Keratinocyte (primary cell): ENCODE measurements at regions not wholly inside any gene's neighbourhood (a gene's known extent, or its start where the extent isn't known, plus 50 kb on each side); places are given as distances from the start of the nearest gene placed in this dataset.

Source experiments
- DNase-seq: peaks from one replicate; pipeline ENCODE4 v3.0.0-alpha.2; 2011; ENCODE audit warnings: low read depth, missing footprints, low spot score
- FAIRE-seq: peaks from 2 replicates; lab custom pipeline; 2011; peaks lifted over from hg19 to GRCh38; lab: Jason Lieb, UNC
- H2AFZ ChIP-seq: 2 replicates; pipeline ENCODE4 v1.6.0; 2012; ENCODE audit warnings: low read length, control low read depth, inconsistent platforms; ENCODE audit not compliant: control insufficient read depth
- H3K27ac ChIP-seq: 2 replicates; pipeline ENCODE4 v1.5.1; 2011; ENCODE audit warnings: low read length; ENCODE audit not compliant: control insufficient read depth, insufficient read depth
- H3K27me3 ChIP-seq: 3 replicates; pipeline ENCODE4 v1.6.0; 2011; ENCODE audit warnings: low read length; ENCODE audit not compliant: control insufficient read depth, insufficient read depth; ENCODE audit errors: extremely low read depth
- H3K36me3 ChIP-seq, 2 experiments: 2 replicates in 1 of 2; 3 replicates in 1 of 2; pipeline ENCODE4 v1.5.1; 2011; ENCODE audit warnings: low read length in 2 of 2, mild to moderate bottlenecking in 1 of 2; ENCODE audit not compliant: control insufficient read depth in 2 of 2, insufficient read depth in 2 of 2; ENCODE audit errors: extremely low read depth in 1 of 2
- H3K4me1 ChIP-seq: 3 replicates; pipeline ENCODE4 v1.5.1; 2011; ENCODE audit warnings: low read length; ENCODE audit not compliant: control insufficient read depth, insufficient read depth; ENCODE audit errors: extremely low read depth
- H3K4me2 ChIP-seq: 3 replicates; pipeline ENCODE4 v1.6.0; 2011; ENCODE audit warnings: low read depth, low read length; ENCODE audit not compliant: control insufficient read depth, insufficient read depth; ENCODE audit errors: extremely low read depth
- H3K4me3 ChIP-seq, 3 experiments: fragments of 200-600 bp in 1 of 3; sonication (generic) in 1 of 3; 2 replicates in 2 of 3; 3 replicates in 1 of 3; pipeline ENCODE4 v1.5.1; 2011 to 2016; ENCODE audit warnings: low read length in 3 of 3, mild to moderate bottlenecking in 3 of 3, control low read depth in 2 of 3, inconsistent platforms in 1 of 3, low read depth in 1 of 3, mixed read lengths in 1 of 3, mixed run types in 1 of 3, moderate library complexity in 1 of 3; ENCODE audit not compliant: control insufficient read depth in 2 of 3, insufficient read depth in 2 of 3; ENCODE audit errors: extremely low read depth in 1 of 3
- H3K79me2 ChIP-seq: 2 replicates; pipeline ENCODE4 v1.6.0; 2012; ENCODE audit warnings: low read length; ENCODE audit not compliant: control insufficient read depth, insufficient read depth
- H3K9ac ChIP-seq: 3 replicates; pipeline ENCODE4 v1.6.0; 2011; ENCODE audit warnings: low read length; ENCODE audit not compliant: control insufficient read depth, insufficient read depth; ENCODE audit errors: extremely low read depth
- H3K9me1 ChIP-seq: 3 replicates; pipeline ENCODE4 v1.6.0; 2011; ENCODE audit warnings: low read length; ENCODE audit not compliant: control insufficient read depth, insufficient read depth; ENCODE audit errors: extremely low read depth
- H3K9me3 ChIP-seq: 2 replicates; pipeline ENCODE4 v1.5.1; 2012; ENCODE audit warnings: low read depth, low read length; ENCODE audit not compliant: control insufficient read depth
- H4K20me1 ChIP-seq: 3 replicates; pipeline ENCODE4 v1.6.0; 2011; ENCODE audit warnings: low read length; ENCODE audit not compliant: control insufficient read depth, insufficient read depth; ENCODE audit errors: extremely low read depth
- EZH2 ChIP-seq: IDR thresholded peaks from one replicate; pipeline ENCODE4 v1.6.1; 2012; ENCODE audit warnings: inconsistent platforms, mild to moderate bottlenecking, low read length, moderate library complexity
- dilution Hi-C: fragments of 300-500 bp; cut with MboI; formaldehyde crosslinking; loops from one replicate; pipeline ENCODE4 v1.7.0; 2020; ENCODE audit warnings: low sequenced_read_pairs; ENCODE audit not compliant: extremely low pct_ligation_motif_present
- TF ChIP-seq, protein P1 (sequence below), 3 experiments: IDR thresholded peaks in 1 of 3; conservative IDR thresholded peaks in 1 of 3; optimal IDR thresholded peaks in 1 of 3; 2 replicates in 2 of 3; 3 replicates in 1 of 3; pipeline versions ENCODE3 to v1.5.1; 2011; ENCODE audit warnings: low read length in 3 of 3, mild to moderate bottlenecking in 3 of 3, moderate library complexity in 2 of 3, control low read depth in 1 of 3, inconsistent platforms in 1 of 3; ENCODE audit not compliant: insufficient read depth in 2 of 3; ENCODE audit errors: extremely low read depth in 1 of 3

DNA sequence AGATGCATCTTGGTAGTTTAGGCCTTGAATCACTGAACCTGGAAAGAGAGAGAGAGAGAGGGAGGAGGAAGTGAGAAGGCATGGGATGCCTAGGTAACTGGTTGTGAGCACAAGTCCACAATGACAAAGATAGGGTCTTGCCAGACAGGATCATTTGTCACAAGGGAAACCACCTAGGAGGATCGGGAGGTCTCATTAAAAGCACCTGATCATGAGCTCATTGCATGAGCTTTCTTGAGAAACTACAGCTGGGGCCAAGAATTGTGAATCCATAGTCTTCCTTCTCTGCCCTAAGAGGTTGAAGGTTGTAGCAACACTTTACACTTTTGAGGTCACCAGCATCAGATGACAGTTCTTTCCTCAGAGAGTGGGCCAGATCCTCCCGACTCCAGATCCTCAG, 195.7 kb downstream of the CD83 start:
- Histone ChIP-seq H3K4me1 (no peaks in the 10 kb centered on the region), H2AFZ (no peak overlapping the region), H3K9me1 (no peaks in the 10 kb centered on the region), H3K79me2 (no peaks in the 10 kb centered on the region), H3K9me3 (no peaks in the 10 kb centered on the region), H3K4me2 (no peak overlapping the region), H3K36me3 (no peaks in the 10 kb centered on the region), H3K27ac (no peak overlapping the region), H4K20me1 (no peaks in the 10 kb centered on the region), H3K9ac (no peak overlapping the region), H3K4me3 (no peak overlapping the region), H3K27me3 (no peaks in the 10 kb centered on the region)
- FAIRE-seq (no peak), DNase-seq (no peak)
- TF ChIP-seq, protein P1, sequence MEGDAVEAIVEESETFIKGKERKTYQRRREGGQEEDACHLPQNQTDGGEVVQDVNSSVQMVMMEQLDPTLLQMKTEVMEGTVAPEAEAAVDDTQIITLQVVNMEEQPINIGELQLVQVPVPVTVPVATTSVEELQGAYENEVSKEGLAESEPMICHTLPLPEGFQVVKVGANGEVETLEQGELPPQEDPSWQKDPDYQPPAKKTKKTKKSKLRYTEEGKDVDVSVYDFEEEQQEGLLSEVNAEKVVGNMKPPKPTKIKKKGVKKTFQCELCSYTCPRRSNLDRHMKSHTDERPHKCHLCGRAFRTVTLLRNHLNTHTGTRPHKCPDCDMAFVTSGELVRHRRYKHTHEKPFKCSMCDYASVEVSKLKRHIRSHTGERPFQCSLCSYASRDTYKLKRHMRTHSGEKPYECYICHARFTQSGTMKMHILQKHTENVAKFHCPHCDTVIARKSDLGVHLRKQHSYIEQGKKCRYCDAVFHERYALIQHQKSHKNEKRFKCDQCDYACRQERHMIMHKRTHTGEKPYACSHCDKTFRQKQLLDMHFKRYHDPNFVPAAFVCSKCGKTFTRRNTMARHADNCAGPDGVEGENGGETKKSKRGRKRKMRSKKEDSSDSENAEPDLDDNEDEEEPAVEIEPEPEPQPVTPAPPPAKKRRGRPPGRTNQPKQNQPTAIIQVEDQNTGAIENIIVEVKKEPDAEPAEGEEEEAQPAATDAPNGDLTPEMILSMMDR (optimal IDR thresholded peaks at IDR 0.05 in 1 of 3, IDR thresholded peaks at IDR 0.05 in 1 of 3, conservative IDR thresholded peaks at IDR 0.05 in 1 of 3; ENCODE audit: extremely low read depth in 1 of 3, insufficient read depth in 2 of 3, low read length in 3 of 3) = no peak
- TF ChIP-seq EZH2 = no peak
- dilution Hi-C loops = no loop called here

DNA sequence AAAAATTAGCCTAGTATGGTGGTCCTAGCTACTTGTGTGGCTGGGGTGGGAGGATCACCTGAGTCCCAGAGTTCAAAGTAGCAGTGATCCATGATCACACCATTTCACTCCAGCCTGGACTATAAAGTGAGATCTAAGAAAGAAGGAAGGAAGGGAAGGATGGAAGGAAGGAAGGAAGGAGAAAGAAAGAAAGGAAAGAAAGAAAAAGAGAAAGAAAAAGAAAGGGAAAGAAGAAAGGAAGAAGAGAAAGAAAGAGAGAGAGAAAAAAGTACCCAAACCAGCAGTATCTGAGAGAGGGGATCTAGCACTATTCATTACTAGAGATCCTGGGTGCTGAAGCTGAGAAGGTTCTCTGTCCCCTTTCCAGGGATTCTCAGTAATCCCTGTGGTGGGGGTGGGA, 197.8 kb downstream of the CD83 start:
- DNase-seq = no peak
- no peak overlapping the region for H3K4me3 ChIP-seq

More for the DNA sequence above, 197.8 kb downstream of the CD83 start:
- TF ChIP-seq EZH2 = no peak
- TF ChIP-seq, protein P1 (optimal IDR thresholded peaks at IDR 0.05 in 1 of 3, IDR thresholded peaks at IDR 0.05 in 1 of 3, conservative IDR thresholded peaks at IDR 0.05 in 1 of 3; ENCODE audit: extremely low read depth in 1 of 3, insufficient read depth in 2 of 3, low read length in 3 of 3) = no peak
- H3K9me1 ChIP-seq = no peaks in the 10 kb centered on the region
- H3K4me1 ChIP-seq = no peaks in the 10 kb centered on the region
- no peak overlapping the region for H3K9ac ChIP-seq
- H3K36me3 ChIP-seq = no peaks in the 10 kb centered on the region
- no peaks in the 10 kb centered on the region for H4K20me1 ChIP-seq
- H3K4me2 ChIP-seq = no peak overlapping the region
- no peak for FAIRE-seq
- H3K27me3 ChIP-seq = no peaks in the 10 kb centered on the region
- dilution Hi-C loops = no loop called here
- no peak overlapping the region for H2AFZ ChIP-seq
- H3K79me2 ChIP-seq = no peaks in the 10 kb centered on the region
- no peak overlapping the region for H3K27ac ChIP-seq
- no peaks in the 10 kb centered on the region for H3K9me3 ChIP-seq
